GM23338 (cell line): ENCODE measurements at regions not wholly inside any gene's neighbourhood (a gene's known extent, or its start where the extent isn't known, plus 50 kb on each side); places are given as distances from the start of the nearest gene placed in this dataset.

Source experiments
- ATAC-seq: fragments of 200-7000 bp; cut with Tn5 transposase; 3 replicates; pipeline ENCODE4 v1.9.1; 2020
- DNase-seq: peaks from one replicate; pipeline ENCODE4 v3.0.0-alpha.2; 2015; ENCODE audit warnings: low spot score
- H2AFZ ChIP-seq: fragments of 200-600 bp; sonication (generic); 2 replicates; pipeline ENCODE4 v1.8.0; 2016; ENCODE audit warnings: antibody characterized with exemption, mild to moderate bottlenecking, moderate library complexity
- H3F3A ChIP-seq: fragments of 200-600 bp; sonication (generic); replicated peaks from 2 replicates; pipeline ENCODE4 v1.8.0; 2017; ENCODE audit warnings: antibody characterized with exemption, mixed run types, low read depth
- H3K27ac ChIP-seq: fragments of 200-600 bp; sonication (generic); 2 replicates; pipeline ENCODE4 v1.6.1; 2016; ENCODE audit warnings: low read depth
- H3K27me3 ChIP-seq: fragments of 200-600 bp; sonication (generic); 2 replicates; pipeline ENCODE4 v1.8.0; 2016; ENCODE audit warnings: mild to moderate bottlenecking, mixed run types, moderate library complexity; ENCODE audit not compliant: insufficient read depth
- H3K36me3 ChIP-seq: fragments of 200-600 bp; sonication (generic); 2 replicates; pipeline ENCODE4 v1.8.0; 2016; ENCODE audit warnings: mild to moderate bottlenecking; ENCODE audit not compliant: insufficient read depth
- H3K4me1 ChIP-seq: fragments of 200-600 bp; sonication (generic); 2 replicates; pipeline ENCODE4 v1.8.0; 2016; ENCODE audit warnings: mild to moderate bottlenecking, moderate library complexity; ENCODE audit not compliant: insufficient read depth
- H3K4me2 ChIP-seq: fragments of 200-600 bp; sonication (generic); 2 replicates; pipeline ENCODE4 v1.7.1; 2017; ENCODE audit warnings: mixed run types
- H3K4me3 ChIP-seq: fragments of 200-600 bp; sonication (generic); 2 replicates; pipeline ENCODE4 v1.6.1; 2016; ENCODE audit warnings: mixed run types
- H3K79me2 ChIP-seq: fragments of 200-600 bp; sonication (generic); replicated peaks from 2 replicates; pipeline ENCODE4 v1.8.0; 2017; ENCODE audit warnings: mild to moderate bottlenecking; ENCODE audit not compliant: insufficient read depth
- H3K9me2 ChIP-seq: fragments of 200-600 bp; sonication (generic); 2 replicates; pipeline ENCODE4 v1.8.0; 2017; ENCODE audit not compliant: insufficient read depth
- H4K20me1 ChIP-seq: fragments of 200-600 bp; sonication (generic); replicated peaks from 2 replicates; pipeline ENCODE4 v1.8.0; 2017; ENCODE audit warnings: mild to moderate bottlenecking; ENCODE audit not compliant: insufficient read depth
- H3K27ac Mint-ChIP-seq: 2 replicates; pipeline ENCODE4 v1.8.0; 2020; ENCODE audit warnings: inconsistent platforms, mild to moderate bottlenecking, moderate library complexity, mixed read lengths
- H3K27me3 Mint-ChIP-seq: 3 replicates; pipeline ENCODE4 v1.8.0; 2022; ENCODE audit warnings: low read depth, mild to moderate bottlenecking, moderate library complexity, mixed read lengths, inconsistent platforms; ENCODE audit not compliant: insufficient read depth, poor library complexity
- H3K36me3 Mint-ChIP-seq: 3 replicates; pipeline ENCODE4 v1.8.0; 2021; ENCODE audit warnings: low read depth, mild to moderate bottlenecking, inconsistent platforms, moderate library complexity, mixed read lengths
- H3K4me1 Mint-ChIP-seq: 3 replicates; pipeline ENCODE4 v1.8.0; 2020; ENCODE audit warnings: mild to moderate bottlenecking, inconsistent platforms, mixed read lengths
- H3K4me3 Mint-ChIP-seq: 3 replicates; pipeline ENCODE4 v1.8.0; 2021; ENCODE audit warnings: moderate library complexity, mild to moderate bottlenecking, inconsistent platforms, mixed read lengths
- H3K9me3 Mint-ChIP-seq: 3 replicates; pipeline ENCODE4 v1.8.0; 2020; ENCODE audit warnings: moderate library complexity, mild to moderate bottlenecking, inconsistent platforms, mixed read lengths
- CREB1 ChIP-seq: fragments of 250-450 bp; sonication (Bioruptor Pico); IDR thresholded peaks from 2 replicates; pipeline ENCODE4 v1.5.0; 2020; ENCODE audit warnings: low read depth, mild to moderate bottlenecking, moderate library complexity
- EZH2 ChIP-seq: fragments of 200-600 bp; sonication (generic); IDR thresholded peaks from one replicate; pipeline ENCODE4 v1.8.0; 2017; ENCODE audit warnings: antibody characterized with exemption, mild to moderate bottlenecking, low read depth; ENCODE audit not compliant: unreplicated experiment
- EZH2phosphoT487 ChIP-seq: fragments of 200-600 bp; sonication (generic); IDR thresholded peaks from one replicate; pipeline ENCODE4 v1.8.1; 2018; ENCODE audit warnings: antibody characterized with exemption; ENCODE audit not compliant: unreplicated experiment
- JUNB ChIP-seq: IDR thresholded peaks from one replicate; pipeline ENCODE4 v1.6.1; 2016; ENCODE audit warnings: antibody characterized with exemption; ENCODE audit not compliant: unreplicated experiment
- NANOG ChIP-seq: IDR thresholded peaks from 2 replicates; pipeline ENCODE4 v1.6.1; 2016; ENCODE audit warnings: antibody characterized with exemption, borderline replicate concordance
- STAT1 ChIP-seq: IDR thresholded peaks from one replicate; pipeline ENCODE4 v1.6.1; 2016; ENCODE audit warnings: antibody characterized with exemption; ENCODE audit not compliant: unreplicated experiment
- ZNF114 ChIP-seq: fragments of 250-450 bp; sonication (Bioruptor Pico); IDR thresholded peaks from 2 replicates; pipeline ENCODE4 v1.5.0; 2020; ENCODE audit warnings: mild to moderate bottlenecking, moderate library complexity
- ZNF331 ChIP-seq: fragments of 250-450 bp; sonication (Bioruptor Pico); IDR thresholded peaks from 2 replicates; pipeline ENCODE4 v1.5.0; 2020; ENCODE audit warnings: low read depth, mild to moderate bottlenecking, moderate library complexity
- TF ChIP-seq, protein P1 (sequence below), 2 experiments: fragments of 200-600 bp in 1 of 2; sonication (generic) in 1 of 2; conservative IDR thresholded peaks; 2 replicates each; pipeline versions ENCODE4 v1.5.1 to v1.6.1; 2016 to 2017; ENCODE audit warnings: antibody characterized with exemption in 2 of 2, low read depth in 2 of 2, mild to moderate bottlenecking in 2 of 2, moderate library complexity in 1 of 2
- TF ChIP-seq, protein P2 (sequence below): IDR thresholded peaks from one replicate; pipeline ENCODE4 v1.6.1; 2018; ENCODE audit warnings: antibody characterized with exemption; ENCODE audit not compliant: unreplicated experiment
- TF ChIP-seq, protein P3 (sequence below): fragments of 250-450 bp; sonication (Bioruptor Pico); IDR thresholded peaks from 2 replicates; pipeline ENCODE4 v1.5.0; 2020; ENCODE audit warnings: mild to moderate bottlenecking, moderate library complexity

DNA sequence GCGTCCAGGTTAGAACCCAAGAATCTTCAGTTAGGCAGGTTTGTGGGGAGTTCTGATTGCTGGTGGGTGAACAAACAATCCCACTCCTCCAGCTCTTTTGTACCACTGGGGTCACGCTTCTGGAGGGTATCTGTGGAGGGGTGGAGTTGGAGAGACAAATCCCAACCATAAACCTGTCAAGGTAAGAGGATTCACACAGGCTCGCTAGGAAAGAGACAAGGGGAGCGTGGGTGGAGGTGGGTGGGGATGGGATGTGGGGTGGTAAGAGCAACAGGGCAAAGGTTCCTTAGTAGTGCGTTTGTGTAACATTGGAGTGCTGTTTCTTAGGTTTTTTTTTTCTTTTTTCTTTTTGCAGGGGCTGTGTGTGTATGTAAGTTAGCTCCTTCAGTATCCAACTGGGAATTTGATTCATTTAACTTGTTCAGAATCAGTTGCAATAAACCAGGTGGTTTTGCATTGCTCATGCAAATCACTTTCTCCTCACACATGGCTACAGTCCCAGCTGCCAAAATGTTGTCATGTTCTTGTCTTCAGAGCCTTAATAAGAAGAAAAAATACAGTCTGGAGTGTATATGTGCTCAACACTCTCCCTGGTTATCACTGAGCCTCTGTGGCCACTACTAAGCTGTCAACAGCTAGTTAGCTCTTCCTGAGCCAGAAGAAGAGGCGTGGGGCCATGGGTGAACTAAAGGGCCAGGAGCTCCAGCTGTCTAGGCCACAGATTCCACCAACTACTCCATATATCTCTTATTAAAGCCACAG lies 164.0 kb upstream of the RAD23B start (continued):
- TF ChIP-seq, protein P1, sequence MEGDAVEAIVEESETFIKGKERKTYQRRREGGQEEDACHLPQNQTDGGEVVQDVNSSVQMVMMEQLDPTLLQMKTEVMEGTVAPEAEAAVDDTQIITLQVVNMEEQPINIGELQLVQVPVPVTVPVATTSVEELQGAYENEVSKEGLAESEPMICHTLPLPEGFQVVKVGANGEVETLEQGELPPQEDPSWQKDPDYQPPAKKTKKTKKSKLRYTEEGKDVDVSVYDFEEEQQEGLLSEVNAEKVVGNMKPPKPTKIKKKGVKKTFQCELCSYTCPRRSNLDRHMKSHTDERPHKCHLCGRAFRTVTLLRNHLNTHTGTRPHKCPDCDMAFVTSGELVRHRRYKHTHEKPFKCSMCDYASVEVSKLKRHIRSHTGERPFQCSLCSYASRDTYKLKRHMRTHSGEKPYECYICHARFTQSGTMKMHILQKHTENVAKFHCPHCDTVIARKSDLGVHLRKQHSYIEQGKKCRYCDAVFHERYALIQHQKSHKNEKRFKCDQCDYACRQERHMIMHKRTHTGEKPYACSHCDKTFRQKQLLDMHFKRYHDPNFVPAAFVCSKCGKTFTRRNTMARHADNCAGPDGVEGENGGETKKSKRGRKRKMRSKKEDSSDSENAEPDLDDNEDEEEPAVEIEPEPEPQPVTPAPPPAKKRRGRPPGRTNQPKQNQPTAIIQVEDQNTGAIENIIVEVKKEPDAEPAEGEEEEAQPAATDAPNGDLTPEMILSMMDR (conservative IDR thresholded peaks at IDR 0.05; ENCODE audit: low read depth in 2 of 2) = no peak
- TF ChIP-seq CREB1 (CRISPR knock-in tag) = no peak
- TF ChIP-seq EZH2phosphoT487 = no peak
- TF ChIP-seq STAT1 = no peak
- TF ChIP-seq ZNF331 = no peak
- TF ChIP-seq, protein P2, sequence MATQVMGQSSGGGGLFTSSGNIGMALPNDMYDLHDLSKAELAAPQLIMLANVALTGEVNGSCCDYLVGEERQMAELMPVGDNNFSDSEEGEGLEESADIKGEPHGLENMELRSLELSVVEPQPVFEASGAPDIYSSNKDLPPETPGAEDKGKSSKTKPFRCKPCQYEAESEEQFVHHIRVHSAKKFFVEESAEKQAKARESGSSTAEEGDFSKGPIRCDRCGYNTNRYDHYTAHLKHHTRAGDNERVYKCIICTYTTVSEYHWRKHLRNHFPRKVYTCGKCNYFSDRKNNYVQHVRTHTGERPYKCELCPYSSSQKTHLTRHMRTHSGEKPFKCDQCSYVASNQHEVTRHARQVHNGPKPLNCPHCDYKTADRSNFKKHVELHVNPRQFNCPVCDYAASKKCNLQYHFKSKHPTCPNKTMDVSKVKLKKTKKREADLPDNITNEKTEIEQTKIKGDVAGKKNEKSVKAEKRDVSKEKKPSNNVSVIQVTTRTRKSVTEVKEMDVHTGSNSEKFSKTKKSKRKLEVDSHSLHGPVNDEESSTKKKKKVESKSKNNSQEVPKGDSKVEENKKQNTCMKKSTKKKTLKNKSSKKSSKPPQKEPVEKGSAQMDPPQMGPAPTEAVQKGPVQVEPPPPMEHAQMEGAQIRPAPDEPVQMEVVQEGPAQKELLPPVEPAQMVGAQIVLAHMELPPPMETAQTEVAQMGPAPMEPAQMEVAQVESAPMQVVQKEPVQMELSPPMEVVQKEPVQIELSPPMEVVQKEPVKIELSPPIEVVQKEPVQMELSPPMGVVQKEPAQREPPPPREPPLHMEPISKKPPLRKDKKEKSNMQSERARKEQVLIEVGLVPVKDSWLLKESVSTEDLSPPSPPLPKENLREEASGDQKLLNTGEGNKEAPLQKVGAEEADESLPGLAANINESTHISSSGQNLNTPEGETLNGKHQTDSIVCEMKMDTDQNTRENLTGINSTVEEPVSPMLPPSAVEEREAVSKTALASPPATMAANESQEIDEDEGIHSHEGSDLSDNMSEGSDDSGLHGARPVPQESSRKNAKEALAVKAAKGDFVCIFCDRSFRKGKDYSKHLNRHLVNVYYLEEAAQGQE = no peak
- TF ChIP-seq JUNB = no peak

DNA sequence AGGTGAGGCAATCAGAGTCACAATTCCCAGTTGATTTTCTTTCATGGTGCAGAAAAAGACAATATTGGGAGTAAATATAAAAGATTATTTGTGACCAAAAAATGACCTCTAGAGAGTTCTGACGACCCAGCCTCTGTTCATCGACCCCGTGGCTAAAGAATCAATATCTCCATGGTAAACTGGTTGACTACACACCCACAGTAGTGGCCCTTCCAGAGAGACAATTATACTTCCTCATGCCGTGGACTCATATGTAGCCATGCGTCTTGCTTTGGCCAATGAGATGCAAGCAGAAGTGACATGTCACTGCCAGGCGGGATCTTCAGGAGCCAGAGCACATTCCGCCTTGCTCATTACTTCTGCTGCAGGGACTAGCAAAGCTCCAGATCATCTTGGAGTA lies 163.3 kb upstream of the RAD23B start:
- Mint-ChIP-seq H3K4me1 (peaks cover 8% of the 10 kb centered on the region), H3K36me3 (no peaks in the 10 kb centered on the region), H3K27ac (no peak overlapping the region), H3K4me3 (no peak overlapping the region), H3K27me3 (peaks cover 5% of the 10 kb centered on the region), H3K9me3 (no peaks in the 10 kb centered on the region)
- Histone ChIP-seq H3K36me3 (no peaks in the 10 kb centered on the region), H3K4me3 (no peak overlapping the region), H2AFZ (no peak overlapping the region), H3F3A (no peaks in the 10 kb centered on the region), H3K79me2 (no peaks in the 10 kb centered on the region), H3K4me1 (no peaks in the 10 kb centered on the region), H3K9me2 (peaks cover 5% of the 10 kb centered on the region; the same call in 1 of the 2 replicates), H4K20me1 (no peaks in the 10 kb centered on the region), H3K4me2 (no peak overlapping the region), H3K27me3 (no peaks in the 10 kb centered on the region), H3K27ac (no peak overlapping the region)
- no peak for ATAC-seq
- DNase-seq = no peak
- TF ChIP-seq ZNF114 (CRISPR knock-in tag) = no peak
- TF ChIP-seq EZH2phosphoT487 = no peak
- TF ChIP-seq EZH2 = no peak
- no peak for TF ChIP-seq NANOG
- TF ChIP-seq, protein P3, sequence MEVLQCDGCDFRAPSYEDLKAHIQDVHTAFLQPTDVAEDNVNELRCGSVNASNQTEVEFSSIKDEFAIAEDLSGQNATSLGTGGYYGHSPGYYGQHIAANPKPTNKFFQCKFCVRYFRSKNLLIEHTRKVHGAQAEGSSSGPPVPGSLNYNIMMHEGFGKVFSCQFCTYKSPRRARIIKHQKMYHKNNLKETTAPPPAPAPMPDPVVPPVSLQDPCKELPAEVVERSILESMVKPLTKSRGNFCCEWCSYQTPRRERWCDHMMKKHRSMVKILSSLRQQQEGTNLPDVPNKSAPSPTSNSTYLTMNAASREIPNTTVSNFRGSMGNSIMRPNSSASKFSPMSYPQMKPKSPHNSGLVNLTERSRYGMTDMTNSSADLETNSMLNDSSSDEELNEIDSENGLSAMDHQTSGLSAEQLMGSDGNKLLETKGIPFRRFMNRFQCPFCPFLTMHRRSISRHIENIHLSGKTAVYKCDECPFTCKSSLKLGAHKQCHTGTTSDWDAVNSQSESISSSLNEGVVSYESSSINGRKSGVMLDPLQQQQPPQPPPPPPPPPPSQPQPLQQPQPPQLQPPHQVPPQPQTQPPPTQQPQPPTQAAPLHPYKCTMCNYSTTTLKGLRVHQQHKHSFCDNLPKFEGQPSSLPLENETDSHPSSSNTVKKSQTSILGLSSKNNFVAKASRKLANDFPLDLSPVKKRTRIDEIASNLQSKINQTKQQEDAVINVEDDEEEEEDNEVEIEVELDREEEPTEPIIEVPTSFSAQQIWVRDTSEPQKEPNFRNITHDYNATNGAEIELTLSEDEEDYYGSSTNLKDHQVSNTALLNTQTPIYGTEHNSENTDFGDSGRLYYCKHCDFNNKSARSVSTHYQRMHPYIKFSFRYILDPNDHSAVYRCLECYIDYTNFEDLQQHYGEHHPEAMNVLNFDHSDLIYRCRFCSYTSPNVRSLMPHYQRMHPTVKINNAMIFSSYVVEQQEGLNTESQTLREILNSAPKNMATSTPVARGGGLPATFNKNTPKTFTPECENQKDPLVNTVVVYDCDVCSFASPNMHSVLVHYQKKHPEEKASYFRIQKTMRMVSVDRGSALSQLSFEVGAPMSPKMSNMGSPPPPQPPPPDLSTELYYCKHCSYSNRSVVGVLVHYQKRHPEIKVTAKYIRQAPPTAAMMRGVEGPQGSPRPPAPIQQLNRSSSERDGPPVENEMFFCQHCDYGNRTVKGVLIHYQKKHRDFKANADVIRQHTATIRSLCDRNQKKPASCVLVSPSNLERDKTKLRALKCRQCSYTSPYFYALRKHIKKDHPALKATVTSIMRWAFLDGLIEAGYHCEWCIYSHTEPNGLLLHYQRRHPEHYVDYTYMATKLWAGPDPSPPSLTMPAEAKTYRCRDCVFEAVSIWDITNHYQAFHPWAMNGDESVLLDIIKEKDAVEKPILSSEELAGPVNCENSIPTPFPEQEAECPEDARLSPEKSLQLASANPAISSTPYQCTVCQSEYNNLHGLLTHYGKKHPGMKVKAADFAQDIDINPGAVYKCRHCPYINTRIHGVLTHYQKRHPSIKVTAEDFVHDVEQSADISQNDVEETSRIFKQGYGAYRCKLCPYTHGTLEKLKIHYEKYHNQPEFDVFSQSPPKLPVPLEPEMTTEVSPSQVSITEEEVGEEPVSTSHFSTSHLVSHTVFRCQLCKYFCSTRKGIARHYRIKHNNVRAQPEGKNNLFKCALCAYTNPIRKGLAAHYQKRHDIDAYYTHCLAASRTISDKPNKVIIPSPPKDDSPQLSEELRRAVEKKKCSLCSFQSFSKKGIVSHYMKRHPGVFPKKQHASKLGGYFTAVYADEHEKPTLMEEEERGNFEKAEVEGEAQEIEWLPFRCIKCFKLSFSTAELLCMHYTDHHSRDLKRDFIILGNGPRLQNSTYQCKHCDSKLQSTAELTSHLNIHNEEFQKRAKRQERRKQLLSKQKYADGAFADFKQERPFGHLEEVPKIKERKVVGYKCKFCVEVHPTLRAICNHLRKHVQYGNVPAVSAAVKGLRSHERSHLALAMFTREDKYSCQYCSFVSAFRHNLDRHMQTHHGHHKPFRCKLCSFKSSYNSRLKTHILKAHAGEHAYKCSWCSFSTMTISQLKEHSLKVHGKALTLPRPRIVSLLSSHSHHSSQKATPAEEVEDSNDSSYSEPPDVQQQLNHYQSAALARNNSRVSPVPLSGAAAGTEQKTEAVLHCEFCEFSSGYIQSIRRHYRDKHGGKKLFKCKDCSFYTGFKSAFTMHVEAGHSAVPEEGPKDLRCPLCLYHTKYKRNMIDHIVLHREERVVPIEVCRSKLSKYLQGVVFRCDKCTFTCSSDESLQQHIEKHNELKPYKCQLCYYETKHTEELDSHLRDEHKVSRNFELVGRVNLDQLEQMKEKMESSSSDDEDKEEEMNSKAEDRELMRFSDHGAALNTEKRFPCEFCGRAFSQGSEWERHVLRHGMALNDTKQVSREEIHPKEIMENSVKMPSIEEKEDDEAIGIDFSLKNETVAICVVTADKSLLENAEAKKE (CRISPR knock-in tag) = no peak
- no peak for TF ChIP-seq JUNB
- no peak for TF ChIP-seq ZNF331
